Smooth muscle cell (in vitro differentiated cells): ENCODE measurements at regions not wholly inside any gene's neighbourhood (a gene's known extent, or its start where the extent isn't known, plus 50 kb on each side); places are given as distances from the start of the nearest gene placed in this dataset.
"Not testable (repeated sequence)": the region's sequence is repeated elsewhere in the genome, so short reads cannot be mapped to it uniquely, and the experiment has no call there.

Source experiments
- DNase-seq: peaks from one replicate; lab custom pipeline; 2025; ENCODE audit not compliant: unreplicated experiment; lab: John Stamatoyannopoulos, UW
- H2AFZ ChIP-seq: fragments of 200-600 bp; sonication (generic); 2 replicates; pipeline ENCODE4 v1.6.0; 2016; ENCODE audit warnings: antibody characterized with exemption, low read depth, mild to moderate bottlenecking
- H3F3A ChIP-seq: fragments of 200-600 bp; sonication (generic); 2 replicates; pipeline ENCODE4 v1.6.0; 2017; ENCODE audit warnings: antibody characterized with exemption, low read depth
- H3K27ac ChIP-seq: fragments of 200-600 bp; sonication (generic); 2 replicates; pipeline ENCODE4 v1.5.1; 2016; ENCODE audit warnings: low read depth, mild to moderate bottlenecking
- H3K27me3 ChIP-seq: fragments of 200-600 bp; sonication (generic); 2 replicates; pipeline ENCODE4 v1.6.1; 2016; ENCODE audit warnings: low read depth, mild to moderate bottlenecking
- H3K36me3 ChIP-seq: fragments of 200-600 bp; sonication (generic); 2 replicates; pipeline ENCODE4 v1.5.1; 2016; ENCODE audit warnings: low read depth
- H3K4me1 ChIP-seq: fragments of 200-600 bp; sonication (generic); 2 replicates; pipeline ENCODE4 v1.5.1; 2016; ENCODE audit warnings: low read depth
- H3K4me2 ChIP-seq: fragments of 200-600 bp; sonication (generic); 2 replicates; pipeline ENCODE4 v1.6.0; 2016; ENCODE audit warnings: mild to moderate bottlenecking
- H3K4me3 ChIP-seq: fragments of 200-600 bp; sonication (generic); 2 replicates; pipeline ENCODE4 v1.5.1; 2016; ENCODE audit warnings: mild to moderate bottlenecking
- H3K79me2 ChIP-seq: fragments of 200-600 bp; sonication (generic); 2 replicates; pipeline ENCODE4 v1.6.0; 2016; ENCODE audit warnings: low read depth, mild to moderate bottlenecking
- H3K9ac ChIP-seq: fragments of 200-600 bp; sonication (generic); 2 replicates; pipeline ENCODE4 v1.6.0; 2016; ENCODE audit warnings: low read depth
- H3K9me3 ChIP-seq: fragments of 200-600 bp; sonication (generic); replicated peaks from 2 replicates; pipeline ENCODE4 v1.5.1; 2016; ENCODE audit warnings: low read depth
- H4K20me1 ChIP-seq: fragments of 200-600 bp; sonication (generic); 2 replicates; pipeline ENCODE4 v1.6.0; 2016; ENCODE audit warnings: low read depth
- CTCF ChIP-seq: fragments of 200-600 bp; sonication (generic); IDR thresholded peaks from 2 replicates; pipeline ENCODE4 v1.5.1; 2017; ENCODE audit warnings: borderline replicate concordance, mild to moderate bottlenecking, antibody characterized with exemption; ENCODE audit not compliant: insufficient read depth, poor library complexity, severe bottlenecking
- WGBS: methylation state at CpG from one replicate; pipeline ENCODE4 v1.1.7; 2016; ENCODE audit warnings: low lambda C conversion rate; 5-methylcytosine and 5-hydroxymethylcytosine counted together

GRCh38 chr3:110886222-110886893 lies 185.3 kb upstream of the NECTIN3 start:
- TF ChIP-seq CTCF: no peak
- Histone ChIP-seq H3K4me1 (peaks cover 15% of the 10 kb centered on the region), H3K4me3 (no peak overlapping the region), H3K27ac (peak overlapping the region; percentile 44), H4K20me1 (peaks cover 94% of the 10 kb centered on the region), H3K4me2 (no peak overlapping the region), H3K9ac (no peak overlapping the region), H2AFZ (no peak overlapping the region), H3K9me3 (no peaks in the 10 kb centered on the region), H3K79me2 (peaks cover 46% of the 10 kb centered on the region), H3F3A (peaks cover 49% of the 10 kb centered on the region), H3K27me3 (no peaks in the 10 kb centered on the region), H3K36me3 (peaks cover 41% of the 10 kb centered on the region)
- WGBS: 87% methylated on average over 10 of the region's 10 CpGs
- DNase-seq: no peak

DNA sequence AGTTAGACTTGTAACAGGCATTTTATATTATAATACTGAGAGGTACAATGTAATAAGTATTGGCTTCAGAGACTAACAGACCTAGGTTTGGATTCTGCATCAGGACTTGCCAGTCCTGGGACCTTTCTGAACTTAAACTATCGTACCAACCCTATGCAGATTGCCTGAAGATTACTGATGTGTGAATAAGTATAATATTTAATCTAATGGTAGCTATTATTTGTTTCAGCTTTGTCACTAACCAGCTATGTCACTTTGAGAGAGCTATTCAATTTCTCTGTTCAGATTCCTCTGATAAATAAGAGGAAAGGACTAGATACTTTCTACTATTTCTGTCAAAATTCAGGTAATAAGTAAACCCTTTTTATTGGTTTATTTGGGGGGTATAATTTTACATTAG lies 184.4 kb upstream of the NECTIN3 start:
- Histone ChIP-seq H3K27me3 (no peaks in the 10 kb centered on the region), H3K27ac (peak overlapping the region; percentile 44), H2AFZ (no peak overlapping the region), H3F3A (peaks cover 47% of the 10 kb centered on the region), H3K4me1 (peaks cover 15% of the 10 kb centered on the region), H3K9ac (no peak overlapping the region), H4K20me1 (peaks cover 94% of the 10 kb centered on the region), H3K9me3 (no peaks in the 10 kb centered on the region), H3K4me3 (no peak overlapping the region), H3K36me3 (peaks cover 41% of the 10 kb centered on the region), H3K79me2 (peaks cover 52% of the 10 kb centered on the region), H3K4me2 (no peak overlapping the region)
- WGBS: 100% methylated on average over 1 of the region's 1 CpG
- DNase-seq: no peak
- TF ChIP-seq CTCF: no peak

DNA sequence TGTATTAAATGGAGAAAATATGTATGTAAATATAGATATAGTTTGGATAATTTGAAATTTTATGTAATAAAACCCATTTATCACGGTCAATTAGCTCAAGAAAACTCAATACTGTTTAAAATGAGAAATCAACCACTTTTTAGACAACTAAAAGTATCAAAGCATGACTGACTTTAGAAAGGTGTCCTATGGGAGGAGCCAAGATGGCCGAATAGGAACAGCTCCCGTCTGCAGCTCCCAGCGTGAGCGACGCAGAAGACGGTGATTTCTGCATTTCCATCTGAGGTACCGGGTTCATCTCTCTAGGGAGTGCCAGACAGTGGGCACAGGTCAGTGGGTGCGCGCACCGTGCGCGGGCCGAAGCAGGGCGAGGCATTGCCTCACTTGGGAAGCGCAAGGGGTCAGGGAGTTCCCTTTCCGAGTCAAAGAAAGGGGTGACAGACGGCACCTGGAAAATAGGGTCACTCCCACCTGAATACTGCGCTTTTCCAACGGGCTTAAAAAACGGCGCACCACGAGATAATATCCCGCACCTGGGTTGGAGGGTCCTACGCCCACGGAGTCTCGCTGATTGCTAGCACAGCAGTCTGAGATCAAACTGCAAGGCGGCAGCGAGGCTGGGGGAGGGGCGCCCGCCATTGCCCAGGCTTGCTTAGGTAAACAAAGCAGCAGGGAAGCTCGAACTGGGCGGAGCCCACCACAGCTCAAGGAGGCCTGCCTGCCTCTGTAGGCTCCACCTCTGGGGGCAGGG lies 182.8 kb upstream of the NECTIN3 start:
- H3K9me3 ChIP-seq, DNase-seq, H3K27me3 ChIP-seq, H3K4me2 ChIP-seq, H3K9ac ChIP-seq, H3K4me3 ChIP-seq, H2AFZ ChIP-seq: not testable (repeated sequence)
- peak overlapping the region; percentile 44 for H3K27ac ChIP-seq
- peaks cover 56% of the 10 kb centered on the region for H3K79me2 ChIP-seq
- H3K4me1 ChIP-seq: peaks cover 15% of the 10 kb centered on the region
- WGBS: 78% methylated on average over 33 of the region's 33 CpGs
- H4K20me1 ChIP-seq: peaks cover 94% of the 10 kb centered on the region
- peaks cover 50% of the 10 kb centered on the region for H3F3A ChIP-seq
- H3K36me3 ChIP-seq: peaks cover 37% of the 10 kb centered on the region

GRCh38 chr3:110889376-110889699 lies 182.3 kb upstream of the NECTIN3 start:
- H3K27me3 ChIP-seq, H3K27ac ChIP-seq, H3K4me2 ChIP-seq, H2AFZ ChIP-seq, H3K9ac ChIP-seq, DNase-seq, H3K9me3 ChIP-seq, H3K4me3 ChIP-seq: not testable (repeated sequence)
- peaks cover 52% of the 10 kb centered on the region for H3F3A ChIP-seq
- peaks cover 34% of the 10 kb centered on the region for H3K36me3 ChIP-seq
- peaks cover 15% of the 10 kb centered on the region for H3K4me1 ChIP-seq
- H4K20me1 ChIP-seq: peaks cover 94% of the 10 kb centered on the region
- peaks cover 56% of the 10 kb centered on the region for H3K79me2 ChIP-seq
- 75% methylated on average over 1 of the region's 3 CpGs for WGBS
